NCI-H1694 treated with DMSO at 0.1 percent for 48 hours (cell line): ENCODE measurements at regions not wholly inside any gene's neighbourhood (a gene's known extent, or its start where the extent isn't known, plus 50 kb on each side); places are given as distances from the start of the nearest gene placed in this dataset.

Experiments
- DNase-seq: peaks from one replicate; lab custom pipeline; 2025; lab: John Stamatoyannopoulos, UW

DNA sequence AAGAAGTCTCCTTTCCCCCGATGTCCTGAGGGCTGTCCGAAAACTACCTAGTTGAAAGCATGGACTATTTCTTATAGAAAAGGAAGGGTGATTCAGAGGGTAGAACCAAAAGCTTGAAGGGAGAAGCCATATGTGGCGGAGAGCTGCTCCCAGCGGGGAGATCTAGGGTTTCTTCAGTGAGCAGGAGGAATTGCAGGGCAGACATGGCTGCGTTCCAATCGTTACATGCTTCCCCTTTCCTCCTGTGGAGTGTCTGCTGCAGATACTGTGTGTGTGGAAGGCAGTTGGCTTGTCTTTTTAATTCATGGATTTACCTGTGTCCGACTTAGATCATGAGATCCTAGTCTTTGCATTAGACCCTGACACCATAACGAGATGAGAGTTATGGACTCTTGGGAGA is 799.5 kb downstream of the QKI start:
- DNase-seq: no peak

DNA sequence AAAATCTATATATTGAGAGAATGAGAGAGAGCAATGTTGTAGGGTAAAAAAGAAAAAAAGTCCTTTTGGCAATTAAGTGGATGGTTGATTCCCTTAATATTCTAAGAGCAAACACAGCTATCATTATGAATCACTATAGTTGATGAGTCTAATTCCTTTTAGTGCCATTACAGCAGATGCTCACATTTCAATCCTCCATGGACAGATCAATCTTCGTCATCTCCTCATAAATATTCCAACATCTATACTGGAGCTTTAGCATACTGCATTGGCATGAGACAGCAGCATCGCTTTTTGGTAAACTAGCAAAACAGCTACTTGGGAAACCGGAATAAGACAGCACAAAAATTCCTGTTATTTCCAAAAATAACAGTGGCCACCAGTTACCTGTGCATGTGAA is 796.7 kb downstream of the QKI start:
- no peak for DNase-seq

DNA sequence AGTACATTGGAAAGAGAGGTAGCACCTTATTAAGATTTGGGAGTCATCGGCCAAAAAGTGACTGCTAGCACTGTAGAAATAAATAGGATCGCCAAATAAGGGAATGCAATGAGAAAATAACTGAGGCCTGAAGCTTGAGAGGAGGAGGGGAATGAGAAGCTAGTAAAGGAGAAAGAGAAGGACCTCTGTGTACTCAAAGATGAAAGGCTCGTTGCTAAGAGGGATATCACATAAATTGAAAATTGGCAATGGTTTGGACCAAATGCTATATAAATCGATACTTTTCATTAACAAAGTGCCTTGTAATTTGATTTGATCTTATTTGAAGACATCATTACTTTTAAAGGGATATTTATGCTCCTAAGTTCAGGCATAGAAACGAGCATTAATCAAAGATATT is 796.3 kb downstream of the QKI start:
- DNase-seq: no peak

DNA sequence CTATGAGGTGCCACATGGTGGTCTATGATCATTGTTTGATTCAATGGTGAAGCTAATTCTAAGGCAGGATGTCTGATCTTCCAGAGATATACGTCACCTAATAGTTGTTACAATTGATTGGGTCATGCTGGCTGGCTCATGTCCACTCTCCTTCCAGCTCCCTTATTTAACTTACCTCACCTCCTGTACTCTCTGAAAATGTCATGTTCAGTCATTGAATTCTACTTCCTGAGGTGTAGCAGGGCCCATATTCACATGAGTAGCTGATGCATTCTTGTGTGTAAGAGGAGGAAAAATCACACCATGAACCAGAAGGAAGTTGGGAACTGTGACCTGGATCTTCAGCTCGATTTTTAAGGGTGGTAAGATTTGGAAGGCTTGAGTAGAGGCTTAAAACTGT is 795.8 kb downstream of the QKI start:
- DNase-seq: no peak

DNA sequence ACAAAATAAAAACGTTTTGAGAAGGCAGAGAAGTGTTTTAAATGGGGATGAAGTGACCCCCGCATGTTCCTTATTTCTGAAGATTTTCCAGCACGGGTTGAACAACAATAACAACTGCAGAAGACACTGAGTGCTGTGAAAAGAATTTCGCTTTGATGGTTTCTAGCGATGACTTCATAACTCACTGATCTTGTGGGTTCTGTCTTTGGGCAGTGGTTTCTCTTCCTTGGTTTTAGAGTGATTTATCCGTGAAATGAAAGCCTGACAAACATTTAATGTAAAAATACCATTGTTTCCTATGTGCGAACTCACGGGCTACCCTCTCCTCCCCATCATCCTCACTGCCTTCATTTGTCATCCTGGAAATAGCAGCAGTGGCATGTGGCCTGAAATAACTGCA is 793.9 kb downstream of the QKI start:
- DNase-seq: no peak

DNA sequence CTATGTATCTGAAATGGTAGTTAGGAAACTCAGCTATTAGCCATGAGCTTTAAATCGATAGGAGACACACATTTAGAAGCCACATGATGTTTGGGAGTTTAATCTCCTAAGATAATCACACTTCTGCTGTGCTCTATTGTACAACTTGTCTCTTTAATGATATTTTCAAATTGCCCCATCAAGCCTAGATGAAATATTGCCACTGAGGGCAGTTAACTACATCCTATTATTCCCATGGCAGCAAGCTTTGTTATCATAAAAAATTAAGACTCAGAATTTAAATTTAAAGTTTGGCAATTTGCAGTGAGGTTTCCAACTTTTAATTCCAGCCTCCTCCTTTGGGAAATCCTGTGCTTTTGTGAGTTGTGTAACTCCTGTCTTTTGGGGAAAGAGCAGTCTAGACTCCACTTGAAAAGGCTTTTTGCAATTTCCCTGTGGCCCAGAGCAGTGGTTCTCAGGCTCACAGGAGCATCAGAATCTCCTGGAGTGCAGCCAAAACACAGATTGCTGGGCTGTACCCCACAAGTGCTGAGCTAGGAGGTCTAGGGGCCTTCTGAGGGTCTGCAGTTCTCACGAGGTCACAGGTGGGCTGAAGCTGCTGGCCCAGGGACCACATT is 792.4 kb downstream of the QKI start:
- no peak for DNase-seq

DNA sequence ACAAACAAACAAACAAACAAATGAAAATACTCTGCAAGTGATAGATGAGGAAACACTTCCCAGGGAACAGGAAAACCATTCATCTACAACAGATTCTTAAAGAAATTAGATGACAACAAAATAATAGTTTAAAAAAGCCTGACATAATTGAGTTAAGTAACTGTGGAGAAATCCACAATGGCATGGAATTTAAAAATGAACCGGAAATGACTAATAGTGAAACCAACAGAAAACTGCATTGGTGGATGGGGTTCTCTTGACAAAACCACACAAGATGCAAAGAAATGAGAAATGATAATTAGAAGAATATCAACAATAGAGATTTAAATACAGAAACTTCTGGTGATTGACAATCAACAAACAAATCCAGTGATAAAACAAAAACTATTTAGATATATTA is 785.6 kb downstream of the QKI start:
- no peak for DNase-seq

DNA sequence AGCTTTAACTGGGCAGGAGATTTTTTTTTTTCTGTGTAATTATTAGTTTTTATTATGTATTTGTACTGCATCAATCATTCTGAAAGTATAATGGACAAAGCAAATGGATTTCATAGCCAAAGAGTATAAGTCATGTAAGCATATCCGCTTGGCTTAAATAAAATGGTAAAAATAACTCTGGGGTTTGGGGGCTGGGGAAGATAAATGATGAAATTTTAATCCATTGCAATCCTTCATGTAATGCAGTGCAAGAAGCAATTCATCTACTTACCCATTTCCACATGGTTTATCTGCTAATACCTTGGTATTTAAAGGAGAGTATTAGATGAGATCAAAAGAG is 781.4 kb downstream of the QKI start:
- DNase-seq: no peak

DNA sequence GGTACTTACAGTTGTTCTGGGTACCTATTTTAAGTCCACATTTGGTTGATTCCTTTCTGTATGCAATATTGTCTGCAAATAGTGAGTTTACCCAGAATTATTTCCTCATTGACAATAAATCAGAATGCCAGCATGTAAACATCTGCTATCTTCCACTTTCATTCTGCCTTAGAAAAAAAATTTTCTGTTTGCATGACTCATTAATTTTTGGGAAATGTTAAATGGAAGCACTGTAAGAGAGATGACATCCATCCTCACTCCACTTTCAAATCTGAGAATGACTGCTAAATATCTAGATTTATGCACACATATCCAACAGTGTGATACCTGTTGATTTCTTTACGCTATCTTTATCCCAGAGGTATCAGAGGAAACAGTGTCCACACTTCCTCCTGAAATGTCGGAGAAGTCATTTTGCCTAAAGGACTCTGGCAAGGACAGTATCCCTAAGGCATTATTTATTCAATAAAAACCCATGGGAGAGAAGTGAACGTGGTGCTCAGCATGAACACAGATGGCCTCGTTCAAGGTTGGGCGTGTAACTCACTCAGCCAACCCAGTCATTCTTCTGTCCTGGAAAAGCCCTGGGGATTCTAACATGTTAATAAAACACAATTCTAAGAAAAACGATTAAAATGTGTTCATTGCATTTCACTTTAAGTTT is 780.9 kb downstream of the QKI start:
- no peak for DNase-seq

DNA sequence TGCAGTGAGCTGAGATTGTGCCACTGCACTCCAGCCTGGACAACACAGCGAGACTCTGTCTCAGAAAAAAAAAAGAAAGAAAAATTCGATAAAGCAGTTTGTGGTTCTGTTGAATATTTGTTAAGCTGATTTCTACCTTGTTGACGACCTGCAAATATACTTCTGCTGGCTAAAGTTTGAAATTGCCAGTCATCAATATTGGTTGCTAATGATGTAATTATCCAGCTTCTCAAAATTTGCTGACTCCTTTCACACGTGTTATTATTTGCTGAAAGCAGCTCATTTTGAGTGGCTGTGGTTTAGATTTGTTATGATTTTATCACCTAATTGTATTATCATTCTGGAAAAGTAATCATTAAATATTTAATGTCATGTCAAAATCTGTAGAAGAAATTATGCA is 774.3 kb downstream of the QKI start:
- DNase-seq: no peak

DNA sequence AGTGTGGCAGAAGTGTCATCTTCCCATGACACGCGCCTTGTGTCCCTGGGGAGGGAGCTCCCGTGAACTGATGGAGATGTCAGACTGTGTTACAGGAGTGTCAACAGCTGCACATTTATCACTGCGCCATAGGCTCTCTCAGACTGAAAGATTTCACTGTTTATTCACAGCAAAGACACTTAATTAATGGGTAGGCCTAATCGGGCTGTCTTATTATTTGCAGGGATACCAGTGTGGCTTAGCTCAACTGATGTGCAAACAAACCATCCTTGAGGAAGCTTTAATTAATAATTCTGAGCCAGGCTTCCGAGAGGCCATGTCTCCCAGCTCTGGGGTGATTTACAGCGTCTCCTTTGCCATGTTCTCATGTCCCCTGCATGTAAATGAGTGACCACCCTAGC is 771.0 kb downstream of the QKI start:
- no peak for DNase-seq

DNA sequence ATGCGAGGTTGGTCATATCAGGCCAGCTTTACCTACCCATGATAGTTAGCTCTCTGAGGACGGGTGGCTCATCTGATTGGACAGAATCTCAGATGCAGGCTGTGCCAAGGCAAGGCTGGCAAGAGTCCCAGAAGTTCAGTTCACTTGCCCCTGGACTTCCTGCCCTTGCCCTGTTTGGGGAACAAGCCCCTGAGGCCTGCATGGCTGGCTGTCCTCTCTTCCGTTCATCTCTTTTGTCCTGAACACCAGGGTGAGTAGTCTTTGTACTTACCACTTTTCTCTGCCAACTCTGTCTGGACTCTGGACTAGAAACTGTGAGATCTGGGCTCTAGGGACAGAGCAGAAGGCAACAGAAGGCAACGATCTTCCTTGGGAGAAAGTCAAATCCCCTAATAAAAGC is 769.9 kb downstream of the QKI start:
- DNase-seq: no peak

DNA sequence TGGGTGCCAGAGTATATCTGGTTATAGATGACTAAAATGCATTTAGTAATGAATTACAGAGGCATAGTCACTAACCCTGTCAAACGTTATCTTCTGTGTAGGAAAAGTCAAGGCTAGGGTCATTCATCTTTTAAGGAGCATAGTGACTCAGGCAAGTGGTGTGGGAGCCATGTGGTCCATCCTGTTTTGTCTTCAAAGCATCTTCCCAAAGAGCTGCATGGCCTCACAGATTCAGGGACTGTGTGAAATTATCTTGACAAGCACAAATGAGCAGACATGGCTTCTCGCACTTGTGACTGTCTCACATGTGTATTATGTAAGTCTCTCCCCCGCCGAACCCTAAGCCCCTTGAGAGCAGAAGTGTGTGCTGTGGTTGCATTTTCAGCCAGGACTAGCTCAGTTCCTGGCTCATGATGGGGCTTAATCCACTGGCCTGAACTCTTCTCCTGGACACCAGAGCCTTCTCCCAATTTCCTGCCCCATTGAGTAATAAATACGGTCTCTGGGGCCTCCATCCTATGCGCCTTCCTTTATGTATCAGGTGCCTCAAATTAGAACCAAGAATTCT is 769.1 kb downstream of the QKI start:
- no peak for DNase-seq

DNA sequence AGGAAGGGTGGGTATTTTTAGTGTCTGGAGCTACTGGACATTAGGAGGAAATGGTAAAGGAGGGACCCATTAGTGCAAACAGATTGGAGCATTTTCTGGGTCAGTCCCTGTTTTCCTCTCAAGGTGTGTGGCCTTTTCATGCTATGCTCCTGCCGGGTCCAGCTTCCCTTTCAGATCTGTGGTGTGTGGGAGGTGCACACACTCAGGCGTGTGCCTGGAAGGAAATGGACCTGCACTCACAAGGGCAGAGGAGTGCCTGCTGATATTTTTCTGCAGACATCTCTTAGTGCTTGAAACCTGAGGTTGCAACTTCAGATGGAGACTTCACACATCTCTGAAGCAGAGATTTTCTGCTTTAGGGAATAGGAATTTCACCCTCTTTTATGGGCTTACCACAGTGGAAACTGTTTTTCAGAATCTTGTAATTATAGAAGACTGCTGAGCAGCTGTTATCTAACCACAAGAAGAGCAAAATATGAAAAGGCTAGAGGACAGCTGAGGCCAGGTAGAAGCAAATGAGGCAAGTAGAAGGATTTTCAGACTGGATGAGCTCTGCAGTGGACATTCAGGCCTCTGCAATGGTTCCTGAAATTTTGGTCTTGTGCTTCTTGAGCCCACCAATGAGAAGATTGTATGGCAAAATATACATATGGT is 764.3 kb downstream of the QKI start:
- DNase-seq: no peak

DNA sequence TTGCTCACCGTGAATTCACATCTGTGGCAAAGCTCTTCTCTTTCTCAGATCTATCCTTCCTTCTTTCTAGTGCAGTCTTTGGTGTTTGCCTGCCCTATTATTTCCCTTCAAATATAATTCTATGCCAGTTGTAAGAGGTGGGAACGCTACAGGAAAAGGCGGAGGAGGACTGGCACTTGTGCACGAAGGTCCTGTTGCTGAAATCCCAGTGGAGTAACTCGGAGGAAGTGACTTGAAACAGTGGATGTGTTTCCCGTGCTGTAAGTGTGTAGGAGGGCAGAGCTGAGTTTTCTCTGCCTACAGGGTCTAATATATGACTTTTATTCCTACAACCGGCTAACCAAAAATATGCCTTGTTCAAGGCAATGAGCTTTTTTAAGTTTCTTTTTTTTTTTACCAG is 754.8 kb downstream of the QKI start:
- DNase-seq: no peak

DNA sequence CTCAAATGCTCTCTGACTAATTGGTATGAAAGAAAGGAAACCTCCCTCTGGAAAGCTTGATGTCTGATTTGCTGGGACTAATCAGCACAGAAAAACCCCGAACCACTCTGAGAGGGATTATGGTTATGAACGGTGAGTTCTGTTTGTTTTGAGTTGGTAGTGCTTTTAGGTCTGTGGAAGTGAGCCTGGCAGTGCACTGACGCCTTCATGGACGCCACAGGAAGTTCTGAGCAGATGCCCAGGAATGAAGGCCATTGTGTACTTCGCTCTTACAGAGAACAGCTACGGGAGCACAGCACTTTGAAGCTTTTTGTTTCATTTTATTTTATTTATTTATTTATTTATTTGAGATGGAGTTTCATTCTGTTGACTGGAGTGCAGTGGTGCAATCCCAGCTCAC is 754.1 kb downstream of the QKI start:
- no peak for DNase-seq

DNA sequence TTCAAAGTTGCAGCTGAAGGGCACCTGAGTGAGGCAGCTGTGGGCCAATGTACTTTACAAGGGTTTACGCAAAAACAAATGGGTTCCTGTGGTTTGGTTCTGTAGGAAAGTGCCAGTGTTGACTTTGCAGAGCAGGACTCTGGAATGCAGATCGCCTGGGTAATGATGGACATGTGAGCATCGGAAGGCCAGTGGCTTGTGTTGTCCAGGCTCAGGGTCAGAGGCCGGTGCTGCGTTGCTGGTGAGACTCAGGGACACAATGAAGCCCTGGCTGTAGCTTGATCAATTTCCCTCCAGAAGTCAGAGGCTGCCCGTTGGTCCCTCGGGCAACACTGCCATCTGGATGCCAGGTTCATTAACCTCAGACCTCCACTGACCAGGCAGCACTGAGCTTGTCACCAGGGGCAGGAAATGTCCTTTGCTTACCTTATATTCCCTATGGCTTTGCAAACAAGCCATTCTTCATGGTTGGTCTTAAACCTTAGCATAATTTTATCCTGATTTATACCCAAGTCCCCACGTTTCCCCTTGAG is 753.4 kb downstream of the QKI start:
- DNase-seq: no peak

DNA sequence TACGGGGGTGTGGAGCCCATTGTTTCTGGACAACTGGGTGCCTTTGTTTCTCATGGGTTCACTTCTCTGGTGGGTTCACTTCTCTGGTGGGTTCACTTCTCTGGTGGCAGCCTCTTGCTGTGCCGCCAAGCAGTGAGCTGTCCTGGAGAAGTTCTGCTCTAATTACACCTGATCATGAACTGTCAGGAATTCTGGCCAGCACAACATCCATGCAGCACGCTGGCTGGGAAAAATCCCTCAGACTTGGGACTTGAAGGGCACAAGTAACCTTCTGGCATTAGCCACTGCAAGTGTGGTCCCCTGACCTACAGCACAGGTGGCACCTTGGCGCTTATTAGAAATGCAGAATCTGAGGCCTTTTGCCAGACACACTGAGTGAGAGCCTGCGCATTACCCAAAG is 752.5 kb downstream of the QKI start:
- no peak for DNase-seq

DNA sequence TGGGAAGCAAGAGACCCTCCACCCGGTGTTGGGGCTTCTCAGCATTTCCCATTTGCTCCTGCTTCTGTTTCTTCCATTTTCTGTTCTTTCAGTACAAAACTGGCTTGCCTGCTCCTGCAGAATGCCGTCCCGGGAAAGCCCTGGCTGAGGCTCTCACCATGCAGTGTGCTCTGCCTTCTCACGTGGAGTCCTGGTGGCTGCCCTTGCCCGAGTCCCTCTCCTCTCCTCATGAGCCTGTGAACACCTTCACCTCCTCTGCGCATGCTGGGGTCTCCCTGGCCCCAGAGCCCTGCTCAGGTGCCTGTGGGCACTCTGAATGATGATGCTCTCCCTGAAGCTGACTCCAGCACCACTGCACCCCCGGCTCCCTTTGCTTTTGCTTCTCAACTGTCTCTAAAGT is 752.0 kb downstream of the QKI start:
- DNase-seq: no peak

DNA sequence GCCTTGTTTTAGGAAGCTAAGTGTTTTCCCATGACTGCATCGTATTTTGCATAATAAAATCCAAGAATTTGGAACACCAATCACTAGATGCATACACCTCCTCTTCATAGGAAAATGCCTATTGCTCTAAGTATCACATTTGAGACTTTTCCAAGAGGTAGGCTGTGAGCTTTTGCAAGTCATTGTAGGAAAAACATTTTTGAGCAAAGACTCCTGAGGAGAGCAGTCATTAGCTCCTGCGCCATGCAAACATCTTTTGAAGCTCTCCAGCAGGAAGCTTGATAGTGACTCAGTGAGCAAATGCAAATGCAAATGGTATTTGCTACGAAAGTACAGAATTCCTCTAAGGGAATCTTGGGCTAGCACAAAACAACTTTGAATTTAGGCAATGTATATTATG is 750.4 kb downstream of the QKI start:
- no peak for DNase-seq

DNA sequence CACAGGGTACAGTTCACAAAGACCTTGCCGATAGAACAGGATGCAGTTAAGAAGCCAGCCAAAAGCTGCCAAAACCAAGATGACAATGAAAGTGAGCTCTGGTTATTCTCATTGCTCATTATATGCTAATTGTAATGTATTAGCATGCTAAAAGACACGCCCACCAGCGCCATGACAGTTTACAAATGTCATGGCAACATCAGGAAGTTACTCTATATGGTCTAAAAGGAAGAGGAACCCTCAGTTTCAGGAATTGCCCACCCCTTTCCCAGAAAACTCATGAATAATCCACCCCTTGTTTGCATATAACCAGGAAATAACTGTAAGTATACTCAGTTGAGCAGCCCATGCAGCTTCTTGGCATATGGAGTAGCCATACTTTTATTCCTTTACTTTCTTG is 748.7 kb downstream of the QKI start:
- DNase-seq: no peak

DNA sequence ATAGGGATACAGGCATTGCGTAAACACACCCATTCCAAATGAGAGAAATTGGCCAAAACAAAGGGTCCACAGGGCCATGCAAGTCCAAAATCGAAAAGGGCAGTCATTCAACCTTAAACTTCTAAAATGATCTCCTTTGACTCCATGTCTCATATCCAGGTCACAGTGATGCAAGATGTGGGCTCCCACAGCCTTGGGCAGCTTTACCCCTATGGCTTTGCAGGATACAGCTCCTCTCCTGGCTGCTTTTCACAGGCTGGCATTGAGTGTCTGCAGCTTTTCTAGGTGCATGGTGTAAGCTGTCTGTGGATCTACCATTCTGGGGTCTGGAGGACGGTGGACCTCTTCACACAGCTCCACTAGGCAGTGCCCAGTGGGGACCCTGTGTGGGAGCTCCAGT is 744.5 kb downstream of the QKI start:
- DNase-seq: no peak

DNA sequence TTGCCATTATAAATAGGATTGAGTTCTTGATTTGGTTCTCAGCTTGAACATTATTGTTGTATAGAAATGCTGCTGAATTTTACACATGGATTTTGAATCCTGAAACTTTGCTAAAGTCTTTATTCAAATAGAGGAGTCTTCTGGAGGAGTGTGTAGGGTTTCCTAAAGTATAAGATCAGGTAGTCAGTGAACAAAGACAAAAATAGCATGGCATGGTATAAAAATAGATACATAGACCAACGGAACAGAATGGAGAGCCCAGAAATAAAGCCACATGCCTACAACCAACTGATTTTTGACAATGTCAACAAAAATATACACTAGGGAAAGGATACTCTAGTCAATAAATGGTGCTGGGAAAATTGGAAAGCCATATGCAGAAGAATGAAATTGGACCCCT is 740.1 kb downstream of the QKI start:
- DNase-seq: no peak
